ENCODE measurements at regions not wholly inside any gene's neighbourhood (a gene's known extent, or its start where the extent isn't known, plus 50 kb on each side); places are given as distances from the start of the nearest gene placed in this dataset.

DNA sequence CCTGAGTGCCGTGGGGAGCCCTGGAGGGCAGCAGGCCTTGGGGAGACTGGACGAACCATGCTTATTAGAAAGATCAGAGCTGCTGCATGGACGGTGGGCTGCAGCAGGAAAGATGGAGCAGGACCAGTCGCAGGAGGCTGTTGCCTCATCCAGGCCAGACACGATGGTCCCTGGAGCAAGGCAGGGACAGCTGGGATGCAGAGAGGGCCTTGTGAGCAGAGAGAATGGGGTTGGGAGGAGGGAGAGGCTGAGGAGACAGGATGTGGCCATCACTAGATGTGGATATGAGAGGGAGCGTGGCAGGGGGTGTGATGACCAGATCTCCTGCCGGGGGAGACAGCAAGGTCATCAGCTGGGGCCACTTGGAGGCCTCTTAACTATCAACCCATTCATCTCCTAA is 727.6 kb downstream of the PTPRU start:
- Histone ChIP-seq H3K27me3 (ENCODE audit: insufficient read depth, low read length) (no peaks in the 10 kb centered on the region), H3K9ac (ENCODE audit: low read depth, low read length) (no peak overlapping the region), H3K27ac (ENCODE audit: low read length) (no peak overlapping the region), H3K4me3 (ENCODE audit: low read length) (no peak overlapping the region), H3K9me3 (ENCODE audit: insufficient read depth, low read depth, low read length) (no peaks in the 10 kb centered on the region), H3K36me3 (ENCODE audit: insufficient read depth, low read depth, low read length) (no peaks in the 10 kb centered on the region), H3K4me1 (ENCODE audit: insufficient read depth, low read length) (no peaks in the 10 kb centered on the region)

DNA sequence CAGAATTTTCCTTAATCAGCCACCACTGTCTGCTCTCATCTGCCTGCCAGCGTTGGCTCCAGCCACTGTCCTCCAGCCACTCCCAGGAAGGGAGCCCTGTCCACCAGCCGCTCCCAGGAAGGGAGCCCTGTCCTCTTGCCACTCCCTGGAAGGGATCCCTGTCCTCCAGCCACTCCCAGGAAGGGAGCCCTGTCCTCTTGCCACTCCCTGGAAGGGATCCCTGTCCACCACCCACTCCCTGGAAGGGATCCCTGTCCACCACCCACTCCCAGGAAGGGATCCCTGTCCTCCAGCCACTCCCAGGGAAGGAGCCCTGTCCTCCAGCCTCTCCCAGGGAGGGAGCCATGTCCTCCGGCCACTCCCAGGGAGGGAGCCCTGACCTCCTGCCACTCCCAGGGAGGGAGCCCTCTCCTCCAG is 726.5 kb downstream of the PTPRU start:
- no peak overlapping the region for H3K27ac ChIP-seq (ENCODE audit: low read length)
- H3K27me3 ChIP-seq (ENCODE audit: insufficient read depth, low read length) = no peaks in the 10 kb centered on the region
- H3K9ac ChIP-seq (ENCODE audit: low read depth, low read length) = no peak overlapping the region
- H3K4me3 ChIP-seq (ENCODE audit: low read length) = no peak overlapping the region
- no peaks in the 10 kb centered on the region for H3K9me3 ChIP-seq (ENCODE audit: insufficient read depth, low read depth, low read length)
- no peaks in the 10 kb centered on the region for H3K4me1 ChIP-seq (ENCODE audit: insufficient read depth, low read length)
- H3K36me3 ChIP-seq (ENCODE audit: insufficient read depth, low read depth, low read length) = no peaks in the 10 kb centered on the region

DNA sequence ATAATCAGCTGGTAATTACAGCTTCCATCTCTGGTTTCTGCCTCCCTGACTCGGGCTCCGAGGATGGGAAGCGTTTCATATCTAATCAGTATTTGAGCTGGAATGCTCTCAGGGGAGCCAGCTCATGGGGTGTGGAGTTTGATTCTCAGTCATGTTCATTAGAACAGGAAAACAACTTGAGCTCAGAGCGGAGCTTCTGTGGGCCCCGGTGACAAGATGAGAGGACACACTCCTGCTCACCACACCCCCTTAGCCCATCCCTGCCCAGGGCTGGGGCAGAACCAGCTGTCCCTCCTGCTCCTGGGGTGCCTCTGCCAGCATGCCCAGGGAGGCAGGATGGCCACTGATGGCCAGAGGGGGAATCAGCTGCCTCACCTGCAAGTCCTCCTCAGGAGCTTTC is 726.0 kb downstream of the PTPRU start:
- no peaks in the 10 kb centered on the region for H3K4me1 ChIP-seq (ENCODE audit: insufficient read depth, low read length)
- no peak overlapping the region for H3K9ac ChIP-seq (ENCODE audit: low read depth, low read length)
- no peak overlapping the region for H3K27ac ChIP-seq (ENCODE audit: low read length)
- H3K36me3 ChIP-seq (ENCODE audit: insufficient read depth, low read depth, low read length) = no peaks in the 10 kb centered on the region
- no peaks in the 10 kb centered on the region for H3K9me3 ChIP-seq (ENCODE audit: insufficient read depth, low read depth, low read length)
- H3K4me3 ChIP-seq (ENCODE audit: low read length) = no peak overlapping the region
- no peaks in the 10 kb centered on the region for H3K27me3 ChIP-seq (ENCODE audit: insufficient read depth, low read length)

GRCh38 chr1:29961293-29962059 is 725.2 kb downstream of the PTPRU start:
- H3K27ac ChIP-seq (ENCODE audit: low read length) = no peak overlapping the region
- H3K4me1 ChIP-seq (ENCODE audit: insufficient read depth, low read length) = no peaks in the 10 kb centered on the region
- no peak overlapping the region for H3K9ac ChIP-seq (ENCODE audit: low read depth, low read length)
- no peaks in the 10 kb centered on the region for H3K9me3 ChIP-seq (ENCODE audit: insufficient read depth, low read depth, low read length)
- H3K4me3 ChIP-seq (ENCODE audit: low read length) = no peak overlapping the region
- no peaks in the 10 kb centered on the region for H3K36me3 ChIP-seq (ENCODE audit: insufficient read depth, low read depth, low read length)
- H3K27me3 ChIP-seq (ENCODE audit: insufficient read depth, low read length) = no peaks in the 10 kb centered on the region

DNA sequence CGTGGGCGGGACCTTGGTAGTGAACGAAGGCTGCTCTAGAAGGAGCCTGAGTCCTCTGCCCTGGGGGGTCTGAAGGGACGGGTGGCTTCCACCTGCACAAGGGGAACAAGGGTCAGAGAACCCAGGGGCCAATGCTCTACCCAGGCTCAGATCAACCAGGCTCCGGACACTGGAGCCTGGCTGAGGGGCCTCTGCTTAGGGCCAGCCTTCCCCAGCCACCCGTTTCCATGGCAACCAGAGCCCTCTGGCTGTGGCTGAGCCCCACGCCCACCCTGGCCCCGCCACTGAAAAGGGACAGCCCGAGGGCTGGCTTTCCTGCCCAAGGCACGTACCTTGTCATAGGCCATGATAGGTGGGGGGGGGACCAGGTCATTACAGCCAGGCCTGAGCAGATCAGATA is 724.6 kb downstream of the PTPRU start:
- Histone ChIP-seq H3K4me3 (ENCODE audit: low read length) (no peak overlapping the region), H3K9ac (ENCODE audit: low read depth, low read length) (no peak overlapping the region), H3K36me3 (ENCODE audit: insufficient read depth, low read depth, low read length) (no peaks in the 10 kb centered on the region)

DNA sequence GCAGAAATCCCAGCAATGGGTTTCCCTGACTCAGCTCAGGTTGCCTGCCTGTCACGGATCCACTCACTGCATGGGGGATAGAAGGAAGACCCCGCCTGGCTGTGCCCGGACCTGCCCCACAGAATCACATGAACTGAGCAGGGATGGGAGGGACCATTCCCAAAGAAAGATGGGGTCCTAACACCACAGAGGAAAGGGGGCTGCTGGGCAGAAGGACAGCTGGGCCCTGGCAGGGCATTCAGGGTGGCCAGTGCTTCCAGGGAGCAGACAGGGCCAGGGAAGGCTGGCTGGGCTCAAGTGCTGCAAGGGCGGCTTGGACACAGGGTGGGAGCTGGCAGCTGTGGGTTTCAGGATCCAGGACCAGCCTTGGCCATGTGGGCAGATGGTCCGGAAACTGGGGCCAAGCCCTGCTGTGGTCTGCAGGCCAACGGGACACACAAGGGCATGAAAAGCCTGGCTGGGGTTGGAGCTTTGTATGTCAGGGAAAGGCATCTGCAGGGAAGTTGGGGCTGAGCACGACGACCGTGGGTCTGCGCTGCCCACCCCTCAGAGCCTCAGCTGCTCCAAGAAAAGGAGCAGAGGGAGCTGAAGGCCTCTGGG is 723.9 kb downstream of the PTPRU start:
- Histone ChIP-seq H3K27ac (ENCODE audit: low read length) (no peak overlapping the region), H3K4me3 (ENCODE audit: low read length) (no peak overlapping the region), H3K36me3 (ENCODE audit: insufficient read depth, low read depth, low read length) (no peaks in the 10 kb centered on the region), H3K27me3 (ENCODE audit: insufficient read depth, low read length) (no peaks in the 10 kb centered on the region), H3K4me1 (ENCODE audit: insufficient read depth, low read length) (no peaks in the 10 kb centered on the region), H3K9ac (ENCODE audit: low read depth, low read length) (no peak overlapping the region), H3K9me3 (ENCODE audit: insufficient read depth, low read depth, low read length) (no peaks in the 10 kb centered on the region)

More for the DNA sequence above, 724.6 kb downstream of the PTPRU start:
- Histone ChIP-seq H3K27ac (ENCODE audit: low read length) (no peak overlapping the region), H3K27me3 (ENCODE audit: insufficient read depth, low read length) (no peaks in the 10 kb centered on the region), H3K9me3 (ENCODE audit: insufficient read depth, low read depth, low read length) (no peaks in the 10 kb centered on the region), H3K4me1 (ENCODE audit: insufficient read depth, low read length) (no peaks in the 10 kb centered on the region)

DNA sequence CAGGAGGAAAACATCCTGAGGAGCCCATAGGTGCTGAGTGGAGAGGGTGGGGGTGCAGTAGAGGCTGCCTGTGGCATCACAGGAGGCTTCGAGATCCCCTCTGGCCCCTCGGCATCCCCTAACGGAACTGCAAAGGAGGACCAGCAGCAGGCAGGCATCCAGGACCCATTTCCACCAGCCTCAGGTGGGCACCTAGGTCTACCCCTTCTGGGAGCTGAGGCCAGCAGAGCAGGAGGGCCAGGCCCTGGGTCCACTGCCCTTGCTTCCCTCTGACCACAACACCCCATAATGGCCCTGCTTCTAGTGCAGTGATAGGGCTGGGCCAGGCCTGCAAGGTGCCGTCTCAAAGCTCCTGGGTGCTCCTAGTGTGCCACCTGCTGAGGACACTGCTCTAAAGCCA is 723.0 kb downstream of the PTPRU start:
- no peaks in the 10 kb centered on the region for H3K36me3 ChIP-seq (ENCODE audit: insufficient read depth, low read depth, low read length)
- H3K9ac ChIP-seq (ENCODE audit: low read depth, low read length) = no peak overlapping the region
- H3K27me3 ChIP-seq (ENCODE audit: insufficient read depth, low read length) = no peaks in the 10 kb centered on the region
- H3K27ac ChIP-seq (ENCODE audit: low read length) = no peak overlapping the region
- no peaks in the 10 kb centered on the region for H3K9me3 ChIP-seq (ENCODE audit: insufficient read depth, low read depth, low read length)
- no peaks in the 10 kb centered on the region for H3K4me1 ChIP-seq (ENCODE audit: insufficient read depth, low read length)
- no peak overlapping the region for H3K4me3 ChIP-seq (ENCODE audit: low read length)

DNA sequence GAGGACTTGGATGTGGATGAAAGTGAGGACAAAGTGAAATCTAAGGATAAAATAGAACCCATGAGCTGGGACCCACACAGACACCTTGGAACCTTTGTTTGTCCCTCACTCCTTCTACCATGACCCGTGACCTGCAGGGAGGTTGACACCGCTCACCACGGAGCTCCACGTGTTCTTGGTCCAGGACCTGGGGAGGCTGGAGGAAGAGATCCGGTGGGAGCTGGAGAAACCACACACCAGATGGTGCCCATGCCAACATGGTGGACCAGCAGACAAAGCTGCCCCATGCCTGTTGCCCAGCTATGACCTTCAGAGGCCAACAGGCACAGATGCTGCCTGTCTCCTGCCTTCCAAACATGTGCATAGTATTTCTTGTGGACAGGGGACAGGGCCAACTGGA is 721.9 kb downstream of the PTPRU start:
- H3K27me3 ChIP-seq (ENCODE audit: insufficient read depth, low read length) = no peaks in the 10 kb centered on the region
- no peak overlapping the region for H3K4me3 ChIP-seq (ENCODE audit: low read length)
- no peaks in the 10 kb centered on the region for H3K4me1 ChIP-seq (ENCODE audit: insufficient read depth, low read length)
- no peak overlapping the region for H3K9ac ChIP-seq (ENCODE audit: low read depth, low read length)
- no peak overlapping the region for H3K27ac ChIP-seq (ENCODE audit: low read length)
- H3K9me3 ChIP-seq (ENCODE audit: insufficient read depth, low read depth, low read length) = no peaks in the 10 kb centered on the region
- H3K36me3 ChIP-seq (ENCODE audit: insufficient read depth, low read depth, low read length) = no peaks in the 10 kb centered on the region

GRCh38 chr1:29956349-29957030 is 720.2 kb downstream of the PTPRU start:
- Histone ChIP-seq H3K4me1 (ENCODE audit: insufficient read depth, low read length) (no peaks in the 10 kb centered on the region), H3K36me3 (ENCODE audit: insufficient read depth, low read depth, low read length) (no peaks in the 10 kb centered on the region), H3K27me3 (ENCODE audit: insufficient read depth, low read length) (no peaks in the 10 kb centered on the region), H3K27ac (ENCODE audit: low read length) (no peak overlapping the region), H3K4me3 (ENCODE audit: low read length) (no peak overlapping the region), H3K9me3 (ENCODE audit: insufficient read depth, low read depth, low read length) (no peaks in the 10 kb centered on the region), H3K9ac (ENCODE audit: low read depth, low read length) (no peak overlapping the region)

- no peaks in the 10 kb centered on the region for H3K36me3 ChIP-seq (ENCODE audit: insufficient read depth, low read depth, low read length)
- no peak overlapping the region for H3K9ac ChIP-seq (ENCODE audit: low read depth, low read length)
- no peaks in the 10 kb centered on the region for H3K9me3 ChIP-seq (ENCODE audit: insufficient read depth, low read depth, low read length)
- no peak overlapping the region for H3K4me3 ChIP-seq (ENCODE audit: low read length)
- no peaks in the 10 kb centered on the region for H3K27me3 ChIP-seq (ENCODE audit: insufficient read depth, low read length)
- no peak overlapping the region for H3K27ac ChIP-seq (ENCODE audit: low read length)
- H3K4me1 ChIP-seq (ENCODE audit: insufficient read depth, low read length) = no peaks in the 10 kb centered on the region
Measured at GRCh38 chr1:29954591-29954990, 718.3 kb downstream of the PTPRU start.

- no peak overlapping the region for H3K9ac ChIP-seq (ENCODE audit: low read depth, low read length)
- no peak overlapping the region for H3K4me3 ChIP-seq (ENCODE audit: low read length)
- no peak overlapping the region for H3K27ac ChIP-seq (ENCODE audit: low read length)
- no peaks in the 10 kb centered on the region for H3K36me3 ChIP-seq (ENCODE audit: insufficient read depth, low read depth, low read length)
- no peaks in the 10 kb centered on the region for H3K27me3 ChIP-seq (ENCODE audit: insufficient read depth, low read length)
- H3K4me1 ChIP-seq (ENCODE audit: insufficient read depth, low read length) = no peaks in the 10 kb centered on the region
- no peaks in the 10 kb centered on the region for H3K9me3 ChIP-seq (ENCODE audit: insufficient read depth, low read depth, low read length)
Measured at GRCh38 chr1:29953961-29954360, 717.6 kb downstream of the PTPRU start.

DNA sequence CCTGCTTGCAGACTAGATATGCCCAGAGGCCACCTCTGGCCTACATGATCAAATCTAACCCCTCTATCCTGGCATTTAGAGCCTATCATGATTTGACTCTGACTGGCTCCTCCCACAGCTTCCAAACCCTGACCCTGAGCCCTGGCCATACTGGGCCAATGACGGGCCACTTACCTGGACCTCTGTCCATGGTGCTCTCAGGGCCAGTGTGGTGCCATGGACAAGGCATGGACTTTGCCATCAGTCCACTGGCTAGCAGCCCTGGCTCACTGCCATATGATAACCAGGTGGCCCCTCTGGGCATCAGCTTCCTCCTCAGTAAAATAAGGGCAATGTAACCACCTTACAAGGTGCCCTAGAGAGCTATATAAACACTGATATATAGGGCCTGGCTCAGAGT is 713.4 kb downstream of the PTPRU start:
- no peaks in the 10 kb centered on the region for H3K27me3 ChIP-seq (ENCODE audit: insufficient read depth, low read length)
- H3K4me3 ChIP-seq (ENCODE audit: low read length) = no peak overlapping the region
- H3K36me3 ChIP-seq (ENCODE audit: insufficient read depth, low read depth, low read length) = no peaks in the 10 kb centered on the region
- no peaks in the 10 kb centered on the region for H3K9me3 ChIP-seq (ENCODE audit: insufficient read depth, low read depth, low read length)
- H3K27ac ChIP-seq (ENCODE audit: low read length) = no peak overlapping the region
- H3K4me1 ChIP-seq (ENCODE audit: insufficient read depth, low read length) = peaks cover 9% of the 10 kb centered on the region
- H3K9ac ChIP-seq (ENCODE audit: low read depth, low read length) = no peak overlapping the region
